ENCODE measurements at regions not wholly inside any gene's neighbourhood (a gene's known extent, or its start where the extent isn't known, plus 50 kb on each side); places are given as distances from the start of the nearest gene placed in this dataset.

DNA sequence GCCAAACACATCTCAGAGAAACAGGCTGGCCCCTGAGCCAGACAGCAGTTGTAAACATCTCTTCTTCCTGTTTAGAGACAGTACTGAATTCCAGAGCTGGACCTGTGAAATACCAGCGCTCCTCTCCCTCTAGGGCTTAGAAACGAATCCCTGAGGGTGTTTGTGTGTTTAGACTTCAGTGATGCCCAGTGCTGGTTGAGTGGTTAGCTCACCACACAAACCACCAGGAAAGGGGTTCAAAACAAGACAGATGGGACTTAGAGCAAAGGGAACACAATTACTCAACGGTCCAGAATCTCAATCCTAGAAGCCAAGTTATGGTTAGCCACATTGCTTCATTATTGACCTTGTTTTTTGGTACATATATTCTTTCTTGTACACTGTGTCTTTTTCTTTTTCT lies 108.7 kb upstream of the TMEM170B start:
- no peak for DNase-seq
- H3K4me2 ChIP-seq (ENCODE audit: low read depth, low read length, poor library complexity, severe bottlenecking) = no peak overlapping the region
- H3K36me3 ChIP-seq (ENCODE audit: insufficient read depth, low read length) = no peaks in the 10 kb centered on the region
- H4K20me1 ChIP-seq (ENCODE audit: insufficient read depth, low read depth, low read length) = no peaks in the 10 kb centered on the region
- no peak overlapping the region for H3K4me3 ChIP-seq (ENCODE audit: low read length)
- no peaks in the 10 kb centered on the region for H3K79me2 ChIP-seq (ENCODE audit: low read length)
- H3K9me2 ChIP-seq (replicated peaks; ENCODE audit: insufficient read depth, low read length) = no peaks in the 10 kb centered on the region
- H3K4me1 ChIP-seq (ENCODE audit: low read length) = no peaks in the 10 kb centered on the region
- no peaks in the 10 kb centered on the region for H3K27me3 ChIP-seq (ENCODE audit: low read length)
- no peak overlapping the region for H3K27ac ChIP-seq (ENCODE audit: low read length)
- no peaks in the 10 kb centered on the region for H3K9me3 ChIP-seq (ENCODE audit: low read length)
- H2AFZ ChIP-seq (ENCODE audit: low read length) = no peak overlapping the region
- no peak overlapping the region for H3K9ac ChIP-seq (ENCODE audit: low read length)

DNA sequence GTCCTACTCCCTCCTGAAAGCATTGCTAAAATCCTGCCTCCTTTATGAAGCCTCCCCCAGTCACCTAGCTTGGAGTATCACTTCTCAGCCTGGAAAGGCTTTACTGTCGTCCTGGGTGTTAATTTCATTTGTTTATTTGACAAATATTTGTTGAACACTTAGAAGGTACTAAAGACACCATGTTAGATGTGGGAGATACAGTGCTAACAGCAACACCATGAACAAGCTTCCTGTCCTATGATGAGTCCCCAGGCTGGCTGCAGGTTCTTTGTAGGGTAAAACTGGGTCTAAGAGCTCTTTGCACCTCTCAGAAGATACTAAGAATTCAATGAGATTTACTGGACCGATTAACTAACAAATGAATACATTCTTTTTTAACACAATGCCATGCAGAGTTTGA lies 109.2 kb upstream of the TMEM170B start:
- Histone ChIP-seq H3K9me2 (replicated peaks; ENCODE audit: insufficient read depth, low read length) (no peaks in the 10 kb centered on the region), H3K9ac (ENCODE audit: low read length) (no peak overlapping the region), H3K36me3 (ENCODE audit: insufficient read depth, low read length) (no peaks in the 10 kb centered on the region), H3K79me2 (ENCODE audit: low read length) (no peaks in the 10 kb centered on the region), H3K27ac (ENCODE audit: low read length) (no peak overlapping the region), H3K4me2 (ENCODE audit: low read depth, low read length, poor library complexity, severe bottlenecking) (no peak overlapping the region), H2AFZ (ENCODE audit: low read length) (no peak overlapping the region), H3K27me3 (ENCODE audit: low read length) (no peaks in the 10 kb centered on the region), H4K20me1 (ENCODE audit: insufficient read depth, low read depth, low read length) (no peaks in the 10 kb centered on the region), H3K9me3 (ENCODE audit: low read length) (no peaks in the 10 kb centered on the region), H3K4me1 (ENCODE audit: low read length) (no peaks in the 10 kb centered on the region), H3K4me3 (ENCODE audit: low read length) (no peak overlapping the region)
- DNase-seq = no peak

DNA sequence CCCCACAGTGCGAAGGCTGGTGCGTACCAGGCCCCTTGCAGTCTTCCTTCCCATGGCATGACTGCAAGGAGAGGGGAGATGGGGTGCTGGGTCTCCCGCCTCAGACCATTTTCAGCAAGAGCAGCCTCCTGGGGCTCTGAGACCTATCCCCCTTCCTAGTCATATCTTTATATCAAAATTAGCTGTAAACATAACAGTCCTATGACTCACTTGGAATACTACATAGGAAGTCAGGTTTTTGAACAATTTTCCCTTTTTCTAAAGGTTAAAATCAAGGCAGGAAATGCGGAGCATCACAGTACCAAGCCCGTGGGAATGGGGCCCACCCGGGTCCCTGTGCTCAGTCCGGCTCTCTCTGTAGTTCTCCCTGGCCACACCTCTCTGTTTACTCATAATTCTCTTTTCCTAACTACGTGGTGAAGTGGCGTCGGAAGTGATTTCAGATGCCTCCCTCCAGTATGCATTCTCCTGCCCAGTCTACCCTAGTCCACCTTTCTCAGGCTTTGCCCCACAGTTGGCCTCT lies 109.8 kb upstream of the TMEM170B start:
- no peak for DNase-seq
- Histone ChIP-seq H3K4me2 (ENCODE audit: low read depth, low read length, poor library complexity, severe bottlenecking) (no peak overlapping the region), H3K9ac (ENCODE audit: low read length) (no peak overlapping the region)

DNA sequence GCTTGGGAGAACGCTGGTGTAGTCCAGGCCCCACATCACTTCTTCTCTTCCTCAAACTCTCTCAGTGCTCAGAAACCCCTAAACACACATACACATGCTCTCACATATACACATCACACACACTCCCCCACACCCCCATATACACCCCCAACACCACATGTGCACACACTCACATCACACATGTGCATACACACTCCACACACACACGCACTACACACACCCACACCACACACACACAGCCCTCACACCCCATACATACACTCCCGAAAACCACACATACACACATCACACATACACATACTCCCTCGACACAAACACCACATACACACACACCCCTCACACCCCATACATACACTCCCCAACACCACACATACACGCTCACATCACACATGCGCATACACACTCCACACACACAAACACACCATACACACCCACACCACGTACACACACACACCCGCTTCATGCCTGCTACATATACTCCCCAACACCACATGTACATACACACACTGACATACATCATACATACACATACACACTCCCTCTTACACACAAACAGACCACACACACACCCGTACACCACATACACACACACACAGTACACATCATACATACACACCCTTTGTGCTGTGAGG lies 110.3 kb upstream of the TMEM170B start:
- no peak overlapping the region for H3K9ac ChIP-seq (ENCODE audit: low read length)
- no peaks in the 10 kb centered on the region for H3K9me2 ChIP-seq (replicated peaks; ENCODE audit: insufficient read depth, low read length)
- H3K27me3 ChIP-seq (ENCODE audit: low read length) = no peaks in the 10 kb centered on the region
- H3K4me3 ChIP-seq (ENCODE audit: low read length) = no peak overlapping the region
- H3K9me3 ChIP-seq (ENCODE audit: low read length) = no peaks in the 10 kb centered on the region
- H3K4me1 ChIP-seq (ENCODE audit: low read length) = no peaks in the 10 kb centered on the region
- no peaks in the 10 kb centered on the region for H3K79me2 ChIP-seq (ENCODE audit: low read length)
- no peak overlapping the region for H3K4me2 ChIP-seq (ENCODE audit: low read depth, low read length, poor library complexity, severe bottlenecking)
- no peak overlapping the region for H3K27ac ChIP-seq (ENCODE audit: low read length)
- DNase-seq = no peak
- no peaks in the 10 kb centered on the region for H3K36me3 ChIP-seq (ENCODE audit: insufficient read depth, low read length)
- H2AFZ ChIP-seq (ENCODE audit: low read length) = no peak overlapping the region
- no peaks in the 10 kb centered on the region for H4K20me1 ChIP-seq (ENCODE audit: insufficient read depth, low read depth, low read length)

More for the DNA sequence above, 109.8 kb upstream of the TMEM170B start:
- no peaks in the 10 kb centered on the region for H4K20me1 ChIP-seq (ENCODE audit: insufficient read depth, low read depth, low read length)
- no peak overlapping the region for H3K27ac ChIP-seq (ENCODE audit: low read length)
- H3K9me3 ChIP-seq (ENCODE audit: low read length) = no peaks in the 10 kb centered on the region
- no peaks in the 10 kb centered on the region for H3K9me2 ChIP-seq (replicated peaks; ENCODE audit: insufficient read depth, low read length)
- no peaks in the 10 kb centered on the region for H3K27me3 ChIP-seq (ENCODE audit: low read length)
- no peak overlapping the region for H2AFZ ChIP-seq (ENCODE audit: low read length)
- H3K4me1 ChIP-seq (ENCODE audit: low read length) = no peaks in the 10 kb centered on the region
- no peaks in the 10 kb centered on the region for H3K79me2 ChIP-seq (ENCODE audit: low read length)
- no peaks in the 10 kb centered on the region for H3K36me3 ChIP-seq (ENCODE audit: insufficient read depth, low read length)
- H3K4me3 ChIP-seq (ENCODE audit: low read length) = no peak overlapping the region

DNA sequence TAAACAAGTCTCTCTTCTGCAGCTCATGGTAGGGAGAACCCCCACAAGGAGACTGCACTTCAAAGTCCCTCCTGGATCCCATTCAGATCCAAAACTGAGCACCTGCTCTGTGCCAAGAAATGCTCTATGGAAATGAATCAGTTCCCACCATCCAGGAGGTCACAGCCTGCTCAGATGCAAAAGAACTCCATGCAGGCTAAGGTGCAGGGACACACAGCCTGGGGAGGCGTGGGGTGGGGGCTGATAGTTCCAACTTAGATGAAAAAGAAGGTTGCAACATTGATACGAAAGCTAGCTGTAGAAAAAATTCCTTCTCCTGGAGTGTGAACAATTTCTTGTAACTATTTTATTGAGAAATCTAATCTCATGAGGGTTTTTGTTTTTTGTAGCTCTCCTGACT lies 111.0 kb upstream of the TMEM170B start:
- Histone ChIP-seq H3K79me2 (ENCODE audit: low read length) (no peaks in the 10 kb centered on the region), H3K9ac (ENCODE audit: low read length) (no peak overlapping the region), H3K4me1 (ENCODE audit: low read length) (no peaks in the 10 kb centered on the region), H3K36me3 (ENCODE audit: insufficient read depth, low read length) (no peaks in the 10 kb centered on the region), H3K27me3 (ENCODE audit: low read length) (no peaks in the 10 kb centered on the region), H3K9me3 (ENCODE audit: low read length) (no peaks in the 10 kb centered on the region), H2AFZ (ENCODE audit: low read length) (no peak overlapping the region), H3K4me2 (ENCODE audit: low read depth, low read length, poor library complexity, severe bottlenecking) (no peak overlapping the region), H3K9me2 (replicated peaks; ENCODE audit: insufficient read depth, low read length) (no peaks in the 10 kb centered on the region), H4K20me1 (ENCODE audit: insufficient read depth, low read depth, low read length) (no peaks in the 10 kb centered on the region), H3K4me3 (ENCODE audit: low read length) (no peak overlapping the region), H3K27ac (ENCODE audit: low read length) (no peak overlapping the region)
- DNase-seq = no peak

DNA sequence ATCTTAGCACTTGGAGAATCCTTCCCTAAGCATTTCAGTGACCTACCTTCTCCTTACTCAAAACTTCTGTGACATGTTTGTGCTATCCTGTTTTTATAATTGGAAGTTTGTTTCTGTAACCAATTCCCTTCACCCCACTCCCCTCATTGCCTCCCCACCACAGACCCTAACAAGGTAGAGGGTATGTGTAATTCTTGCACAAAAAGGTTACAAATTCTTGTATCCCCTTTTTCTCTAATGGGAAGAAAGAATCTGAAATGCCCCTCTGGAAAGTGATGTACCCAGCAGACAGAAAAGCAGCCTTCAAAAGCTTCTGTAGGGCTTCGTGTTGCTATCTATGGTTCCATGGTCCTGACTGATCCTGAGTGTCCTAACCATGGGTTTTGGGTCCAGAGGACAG lies 111.7 kb upstream of the TMEM170B start:
- Histone ChIP-seq H4K20me1 (ENCODE audit: insufficient read depth, low read depth, low read length) (no peaks in the 10 kb centered on the region), H3K36me3 (ENCODE audit: insufficient read depth, low read length) (no peaks in the 10 kb centered on the region), H3K27me3 (ENCODE audit: low read length) (no peaks in the 10 kb centered on the region), H3K4me2 (ENCODE audit: low read depth, low read length, poor library complexity, severe bottlenecking) (no peak overlapping the region), H2AFZ (ENCODE audit: low read length) (no peak overlapping the region), H3K27ac (ENCODE audit: low read length) (no peak overlapping the region), H3K4me3 (ENCODE audit: low read length) (no peak overlapping the region), H3K79me2 (ENCODE audit: low read length) (no peaks in the 10 kb centered on the region), H3K9me3 (ENCODE audit: low read length) (no peaks in the 10 kb centered on the region), H3K9me2 (replicated peaks; ENCODE audit: insufficient read depth, low read length) (no peaks in the 10 kb centered on the region), H3K9ac (ENCODE audit: low read length) (no peak overlapping the region), H3K4me1 (ENCODE audit: low read length) (no peaks in the 10 kb centered on the region)
- DNase-seq = no peak

DNA sequence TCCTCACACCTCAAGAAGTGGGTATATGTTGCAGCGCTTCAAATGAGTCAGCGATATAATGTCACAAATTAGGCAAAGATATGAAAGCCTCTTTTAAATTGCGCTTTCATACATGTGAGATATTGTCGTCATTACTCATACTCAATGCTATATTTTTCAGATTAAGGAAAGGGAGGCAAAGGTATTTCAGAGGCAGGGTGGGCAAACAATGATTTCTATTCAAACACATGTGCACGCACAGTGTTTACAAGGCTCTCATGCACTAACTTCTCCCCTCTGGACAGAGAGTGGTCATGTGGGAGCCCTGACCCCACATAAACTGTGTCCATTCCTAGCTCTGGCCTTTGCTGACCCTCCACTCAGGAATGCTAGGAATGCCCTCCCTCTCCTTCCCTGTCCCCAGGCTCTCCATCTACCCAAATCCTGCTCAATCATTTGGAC lies 112.1 kb upstream of the TMEM170B start:
- Histone ChIP-seq H2AFZ (ENCODE audit: low read length) (no peak overlapping the region), H3K27me3 (ENCODE audit: low read length) (no peaks in the 10 kb centered on the region), H3K27ac (ENCODE audit: low read length) (no peak overlapping the region), H3K4me2 (ENCODE audit: low read depth, low read length, poor library complexity, severe bottlenecking) (no peak overlapping the region), H3K4me3 (ENCODE audit: low read length) (no peak overlapping the region), H4K20me1 (ENCODE audit: insufficient read depth, low read depth, low read length) (no peaks in the 10 kb centered on the region), H3K4me1 (ENCODE audit: low read length) (no peaks in the 10 kb centered on the region), H3K9me2 (replicated peaks; ENCODE audit: insufficient read depth, low read length) (no peaks in the 10 kb centered on the region), H3K9me3 (ENCODE audit: low read length) (no peaks in the 10 kb centered on the region), H3K9ac (ENCODE audit: low read length) (no peak overlapping the region), H3K79me2 (ENCODE audit: low read length) (no peaks in the 10 kb centered on the region), H3K36me3 (ENCODE audit: insufficient read depth, low read length) (no peaks in the 10 kb centered on the region)
- DNase-seq = no peak

DNA sequence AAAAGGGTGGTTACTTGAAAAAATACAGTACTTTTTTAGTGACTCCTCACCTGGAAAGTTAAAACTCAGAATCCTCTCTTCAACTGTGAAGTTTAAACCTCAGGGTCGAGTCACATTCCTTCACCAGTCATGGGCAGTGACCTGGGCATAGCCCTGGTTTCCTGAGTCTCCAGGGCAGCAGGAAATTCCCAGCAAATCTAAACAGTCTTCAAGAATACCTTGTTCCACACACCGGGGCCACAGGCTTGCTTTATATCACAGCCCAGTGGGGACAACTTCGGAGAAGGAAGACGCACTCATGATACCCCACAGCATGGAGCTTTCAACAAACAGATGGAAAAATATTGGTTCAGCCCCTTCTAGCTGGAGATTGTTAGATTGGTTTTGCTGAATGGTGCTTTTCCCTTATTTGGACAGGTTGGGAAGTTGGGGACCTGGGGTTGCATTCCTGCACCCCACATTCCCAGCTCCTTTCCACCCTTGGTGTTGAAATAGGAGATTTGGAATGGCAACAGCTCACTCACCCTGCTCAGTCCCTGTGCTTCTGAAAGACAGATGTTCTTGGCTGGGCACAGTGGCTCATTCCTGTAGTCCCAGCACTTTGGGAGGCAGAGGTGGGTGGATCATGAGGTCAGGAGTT lies 113.0 kb upstream of the TMEM170B start:
- Histone ChIP-seq H3K27me3 (ENCODE audit: low read length) (no peaks in the 10 kb centered on the region), H3K4me3 (ENCODE audit: low read length) (no peak overlapping the region), H3K4me2 (ENCODE audit: low read depth, low read length, poor library complexity, severe bottlenecking) (no peak overlapping the region), H3K9me3 (ENCODE audit: low read length) (no peaks in the 10 kb centered on the region), H3K36me3 (ENCODE audit: insufficient read depth, low read length) (no peaks in the 10 kb centered on the region), H3K27ac (ENCODE audit: low read length) (no peak overlapping the region), H3K9ac (ENCODE audit: low read length) (no peak overlapping the region), H3K4me1 (ENCODE audit: low read length) (no peaks in the 10 kb centered on the region), H3K79me2 (ENCODE audit: low read length) (no peaks in the 10 kb centered on the region), H4K20me1 (ENCODE audit: insufficient read depth, low read depth, low read length) (no peaks in the 10 kb centered on the region), H2AFZ (ENCODE audit: low read length) (no peak overlapping the region), H3K9me2 (replicated peaks; ENCODE audit: insufficient read depth, low read length) (no peaks in the 10 kb centered on the region)
- no peak for DNase-seq
